ENCODE measurements at regions not wholly inside any gene's neighbourhood (a gene's known extent, or its start where the extent isn't known, plus 50 kb on each side); places are given as distances from the start of the nearest gene placed in this dataset.

- no peak for TF ChIP-seq TAF1 (IDR thresholded peaks at IDR 0.05; ENCODE audit: borderline replicate concordance, low read depth, low read length)
- TF ChIP-seq POLR2A (IDR thresholded peaks at IDR 0.05; ENCODE audit: low read depth, low read length): no peak
These were observed 776.7 kb downstream of the TBC1D32 start for GRCh38 chr6:120557554-120557953.
